WTC11 (cell line): ENCODE measurements at regions not wholly inside any gene's neighbourhood (a gene's known extent, or its start where the extent isn't known, plus 50 kb on each side); places are given as distances from the start of the nearest gene placed in this dataset.

Experiments
- ATAC-seq: fragments of 200-7000 bp; cut with Tn5 transposase; 2 replicates; pipeline ENCODE4 v1.10.0; 2021; ENCODE audit warnings: mild to moderate bottlenecking, moderate library complexity
- CTCF ChIA-PET: fragments of 300-600 bp; sonication (Branson Sonifier 250); formaldehyde crosslinking; loops from one replicate; lab custom pipeline; 2021; ENCODE audit warnings: antibody characterized with exemption; lab: Charles Lee
- POLR2A ChIA-PET: fragments of 350-600 bp; sonication (Branson Sonifier 250); formaldehyde crosslinking; loops from one replicate; lab custom pipeline; 2021; ENCODE audit warnings: antibody characterized with exemption; lab: Charles Lee
- DNase-seq: peaks from one replicate; pipeline ENCODE4 v3.0.0; 2021; ENCODE audit warnings: low spot score
- H3K27ac Mint-ChIP-seq: 2 replicates; pipeline ENCODE4 v1.8.0; 2021; ENCODE audit warnings: mixed read lengths
- H3K27me3 Mint-ChIP-seq: 2 replicates; pipeline ENCODE4 v1.8.0; 2021; ENCODE audit warnings: low read depth, mild to moderate bottlenecking, moderate library complexity, mixed read lengths
- H3K36me3 Mint-ChIP-seq: 2 replicates; pipeline ENCODE4 v1.8.0; 2021; ENCODE audit warnings: mixed read lengths
- H3K4me1 Mint-ChIP-seq: 2 replicates; pipeline ENCODE4 v1.8.0; 2022; ENCODE audit warnings: mixed read lengths
- H3K4me3 Mint-ChIP-seq: 2 replicates; pipeline ENCODE4 v1.8.0; 2021; ENCODE audit warnings: mild to moderate bottlenecking, moderate library complexity, mixed read lengths
- H3K9me3 Mint-ChIP-seq: 2 replicates; pipeline ENCODE4 v1.8.0; 2021; ENCODE audit warnings: mixed read lengths
- ATF2 ChIP-seq: sonication (generic); formaldehyde crosslinking; IDR thresholded peaks from 2 replicates; pipeline ENCODE4 v1.8.1; 2022; ENCODE audit warnings: low read depth, missing genetic modification reagents, borderline replicate concordance
- CREM ChIP-seq: sonication (generic); formaldehyde crosslinking; IDR thresholded peaks from 2 replicates; pipeline ENCODE4 v1.8.1; 2022; ENCODE audit warnings: mild to moderate bottlenecking, missing genetic modification reagents, moderate library complexity
- E2F5 ChIP-seq: sonication (generic); formaldehyde crosslinking; IDR thresholded peaks from 2 replicates; pipeline ENCODE4 v1.8.1; 2022; ENCODE audit warnings: mild to moderate bottlenecking, moderate library complexity, missing genetic modification reagents
- GABPB1 ChIP-seq: sonication (generic); formaldehyde crosslinking; IDR thresholded peaks from 2 replicates; pipeline ENCODE4 v1.8.1; 2023; ENCODE audit warnings: mild to moderate bottlenecking, missing genetic modification reagents
- GRHL2 ChIP-seq: fragments of 250-450 bp; sonication (Bioruptor Pico); IDR thresholded peaks from 2 replicates; pipeline ENCODE4 v1.8.0; 2022; ENCODE audit warnings: mild to moderate bottlenecking, moderate library complexity; ENCODE audit not compliant: insufficient replicate concordance, severe bottlenecking
- GTF2I ChIP-seq: fragments of 250-450 bp; sonication (Bioruptor Pico); conservative IDR thresholded peaks from 2 replicates; pipeline ENCODE4 v1.4.0; 2021; ENCODE audit warnings: mild to moderate bottlenecking
- IRF2 ChIP-seq: sonication (generic); formaldehyde crosslinking; IDR thresholded peaks from 2 replicates; pipeline ENCODE4 v1.8.0; 2022; ENCODE audit warnings: low read depth, missing genetic modification reagents, borderline replicate concordance
- NR1H2 ChIP-seq: sonication (generic); formaldehyde crosslinking; IDR thresholded peaks from 2 replicates; pipeline ENCODE4 v1.9.0; 2021; ENCODE audit warnings: mild to moderate bottlenecking, moderate library complexity, missing genetic modification reagents
- NR2C2 ChIP-seq: sonication (generic); formaldehyde crosslinking; IDR thresholded peaks from 2 replicates; pipeline ENCODE4 v1.8.0; 2022; ENCODE audit warnings: mild to moderate bottlenecking, missing genetic modification reagents
- PRRX2 ChIP-seq: fragments of 250-450 bp; sonication (Bioruptor Pico); IDR thresholded peaks from 2 replicates; pipeline ENCODE4 v1.8.0; 2021; ENCODE audit warnings: mild to moderate bottlenecking
- SMAD4 ChIP-seq: sonication (generic); formaldehyde crosslinking; IDR thresholded peaks from 2 replicates; pipeline ENCODE4 v1.8.0; 2022; ENCODE audit warnings: mild to moderate bottlenecking, missing genetic modification reagents
- TEAD1 ChIP-seq: sonication (generic); formaldehyde crosslinking; IDR thresholded peaks from 2 replicates; pipeline ENCODE4 v1.8.0; 2022; ENCODE audit warnings: mild to moderate bottlenecking, missing genetic modification reagents
- ZNF671 ChIP-seq: fragments of 250-450 bp; sonication (Bioruptor Pico); IDR thresholded peaks from 2 replicates; pipeline ENCODE4 v1.8.0; 2021; ENCODE audit warnings: mild to moderate bottlenecking
- TF ChIP-seq, protein P1 (sequence below): fragments of 250-450 bp; sonication (Bioruptor Pico); IDR thresholded peaks from 2 replicates; pipeline ENCODE4 v1.9.0; 2021; ENCODE audit warnings: mild to moderate bottlenecking
- TF ChIP-seq, protein P2 (sequence below): fragments of 250-450 bp; sonication (Bioruptor Pico); IDR thresholded peaks from 2 replicates; pipeline ENCODE4 v2.1.2; 2022; ENCODE audit warnings: mild to moderate bottlenecking, moderate library complexity
- TF ChIP-seq, protein P3 (sequence below): sonication (generic); formaldehyde crosslinking; IDR thresholded peaks from 2 replicates; pipeline ENCODE4 v1.8.0; 2022; ENCODE audit warnings: mild to moderate bottlenecking, missing genetic modification reagents
- TF ChIP-seq, protein P4 (sequence below): sonication (generic); formaldehyde crosslinking; IDR thresholded peaks from 2 replicates; pipeline ENCODE4 v1.8.1; 2023; ENCODE audit warnings: mild to moderate bottlenecking, moderate library complexity, missing genetic modification reagents

DNA sequence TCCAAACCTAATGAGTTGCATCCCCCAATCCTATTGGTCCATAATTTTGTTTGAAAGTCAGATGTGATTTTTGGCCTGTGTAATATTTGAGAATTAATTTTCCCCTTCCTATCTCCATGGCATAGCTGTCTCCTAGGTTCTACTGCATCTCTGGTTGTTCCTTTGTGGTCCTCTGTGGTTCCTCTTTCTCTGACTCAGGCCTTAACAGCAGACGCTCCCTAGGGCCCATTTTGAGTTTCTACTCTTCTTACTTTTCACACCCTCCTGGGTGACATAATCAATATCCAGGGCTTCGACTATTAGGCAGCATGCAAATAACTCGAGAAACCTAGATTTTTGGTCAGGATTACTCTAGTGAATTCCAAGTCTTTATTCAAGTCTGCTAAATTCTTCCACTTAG, 160.7 kb downstream of the RFC3 start (continued):
- TF ChIP-seq, protein P1, sequence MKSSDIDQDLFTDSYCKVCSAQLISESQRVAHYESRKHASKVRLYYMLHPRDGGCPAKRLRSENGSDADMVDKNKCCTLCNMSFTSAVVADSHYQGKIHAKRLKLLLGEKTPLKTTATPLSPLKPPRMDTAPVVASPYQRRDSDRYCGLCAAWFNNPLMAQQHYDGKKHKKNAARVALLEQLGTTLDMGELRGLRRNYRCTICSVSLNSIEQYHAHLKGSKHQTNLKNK (CRISPR knock-in tag), result no peak
- TF ChIP-seq ZNF671 (CRISPR knock-in tag), result no peak
- no peak for TF ChIP-seq ATF2 (CRISPR knock-in tag)
- TF ChIP-seq IRF2 (CRISPR knock-in tag), result no peak
- TF ChIP-seq, protein P2, sequence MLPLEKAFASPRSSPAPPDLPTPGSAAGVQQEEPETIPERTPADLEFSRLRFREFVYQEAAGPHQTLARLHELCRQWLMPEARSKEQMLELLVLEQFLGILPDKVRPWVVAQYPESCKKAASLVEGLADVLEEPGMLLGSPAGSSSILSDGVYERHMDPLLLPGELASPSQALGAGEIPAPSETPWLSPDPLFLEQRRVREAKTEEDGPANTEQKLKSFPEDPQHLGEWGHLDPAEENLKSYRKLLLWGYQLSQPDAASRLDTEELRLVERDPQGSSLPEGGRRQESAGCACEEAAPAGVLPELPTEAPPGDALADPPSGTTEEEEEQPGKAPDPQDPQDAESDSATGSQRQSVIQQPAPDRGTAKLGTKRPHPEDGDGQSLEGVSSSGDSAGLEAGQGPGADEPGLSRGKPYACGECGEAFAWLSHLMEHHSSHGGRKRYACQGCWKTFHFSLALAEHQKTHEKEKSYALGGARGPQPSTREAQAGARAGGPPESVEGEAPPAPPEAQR (CRISPR knock-in tag), result no peak
- TF ChIP-seq TEAD1 (CRISPR knock-in tag), result no peak

DNA sequence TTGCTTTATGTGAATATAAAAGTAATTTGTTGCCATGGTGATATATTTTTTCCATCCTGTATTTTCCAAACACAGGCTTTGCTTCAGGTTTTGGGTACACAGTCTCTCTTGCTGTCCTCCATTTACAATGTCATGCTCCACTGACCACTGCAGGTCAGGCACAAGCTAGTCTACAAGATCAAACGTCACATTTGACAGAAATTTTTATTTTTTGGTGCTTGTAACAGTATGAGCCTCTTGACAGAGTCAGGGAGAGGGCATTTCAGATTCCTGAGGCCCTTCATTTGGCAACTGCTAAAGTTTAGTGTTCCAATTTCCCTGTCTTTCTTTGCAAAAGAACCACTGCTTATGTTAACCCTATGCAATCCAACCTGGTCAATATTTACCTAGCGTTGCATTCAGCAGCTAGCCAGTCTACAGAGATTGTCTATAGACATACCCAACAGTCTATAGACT, 175.0 kb downstream of the RFC3 start:
- Mint-ChIP-seq H3K36me3 (no peaks in the 10 kb centered on the region), H3K27ac (no peak overlapping the region), H3K9me3 (no peaks in the 10 kb centered on the region), H3K4me3 (no peak overlapping the region), H3K27me3 (no peaks in the 10 kb centered on the region), H3K4me1 (peaks cover 3% of the 10 kb centered on the region; the same call in 1 of the 2 replicates)
- ATAC-seq (no peak), DNase-seq (no peak)
- POLR2A ChIA-PET, result no interaction called here
- peak; percentile 14; the same call in 1 of the 2 replicates for TF ChIP-seq GABPB1 (CRISPR knock-in tag)
- no peak for TF ChIP-seq E2F5 (CRISPR knock-in tag)
- TF ChIP-seq, protein P3, sequence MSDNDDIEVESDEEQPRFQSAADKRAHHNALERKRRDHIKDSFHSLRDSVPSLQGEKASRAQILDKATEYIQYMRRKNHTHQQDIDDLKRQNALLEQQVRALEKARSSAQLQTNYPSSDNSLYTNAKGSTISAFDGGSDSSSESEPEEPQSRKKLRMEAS (CRISPR knock-in tag), result no peak
- TF ChIP-seq, protein P4, sequence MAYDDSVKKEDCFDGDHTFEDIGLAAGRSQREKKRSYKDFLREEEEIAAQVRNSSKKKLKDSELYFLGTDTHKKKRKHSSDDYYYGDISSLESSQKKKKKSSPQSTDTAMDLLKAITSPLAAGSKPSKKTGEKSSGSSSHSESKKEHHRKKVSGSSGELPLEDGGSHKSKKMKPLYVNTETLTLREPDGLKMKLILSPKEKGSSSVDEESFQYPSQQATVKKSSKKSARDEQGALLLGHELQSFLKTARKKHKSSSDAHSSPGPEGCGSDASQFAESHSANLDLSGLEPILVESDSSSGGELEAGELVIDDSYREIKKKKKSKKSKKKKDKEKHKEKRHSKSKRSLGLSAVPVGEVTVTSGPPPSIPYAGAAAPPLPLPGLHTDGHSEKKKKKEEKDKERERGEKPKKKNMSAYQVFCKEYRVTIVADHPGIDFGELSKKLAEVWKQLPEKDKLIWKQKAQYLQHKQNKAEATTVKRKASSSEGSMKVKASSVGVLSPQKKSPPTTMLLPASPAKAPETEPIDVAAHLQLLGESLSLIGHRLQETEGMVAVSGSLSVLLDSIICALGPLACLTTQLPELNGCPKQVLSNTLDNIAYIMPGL (CRISPR knock-in tag), result no peak
- no peak for TF ChIP-seq GTF2I (CRISPR knock-in tag)
- CTCF ChIA-PET, result no interaction called here

DNA sequence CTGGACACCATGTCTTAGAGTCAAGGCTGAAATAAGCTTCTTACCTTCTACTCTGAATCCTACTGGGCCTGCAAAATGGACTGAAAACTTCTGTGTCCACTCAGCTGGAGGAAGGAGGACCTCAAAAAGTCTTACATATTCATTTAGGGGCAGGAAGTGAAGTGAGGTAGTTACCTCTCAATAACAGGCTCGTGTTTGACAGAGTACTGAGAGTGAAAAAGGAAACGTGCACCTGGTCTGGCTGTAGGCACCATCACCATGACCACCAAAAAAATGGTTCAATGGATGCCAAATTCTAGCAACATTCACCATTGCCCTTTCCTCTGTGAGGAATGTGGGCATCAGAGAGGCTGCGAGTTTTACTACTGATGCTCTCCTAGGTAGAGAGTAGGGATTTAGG, 176.2 kb downstream of the RFC3 start:
- Mint-ChIP-seq H3K36me3 (no peaks in the 10 kb centered on the region), H3K27me3 (no peaks in the 10 kb centered on the region), H3K27ac (no peak overlapping the region), H3K9me3 (no peaks in the 10 kb centered on the region), H3K4me3 (no peak overlapping the region), H3K4me1 (peaks cover 3% of the 10 kb centered on the region; the same call in 1 of the 2 replicates)
- TF ChIP-seq, protein P4 (CRISPR knock-in tag), result no peak
- TF ChIP-seq CREM (CRISPR knock-in tag), result no peak
- no peak for TF ChIP-seq NR1H2
- TF ChIP-seq NR2C2 (CRISPR knock-in tag), result no peak
- TF ChIP-seq SMAD4 (CRISPR knock-in tag), result no peak
- TF ChIP-seq, protein P3 (CRISPR knock-in tag), result no peak
- no peak for TF ChIP-seq PRRX2 (CRISPR knock-in tag)
- TF ChIP-seq IRF2 (CRISPR knock-in tag), result no peak
- TF ChIP-seq GRHL2, result no peak
- ChIA-PET CTCF (no interaction called here), POLR2A (no interaction called here)
- no peak for ATAC-seq
- no peak for DNase-seq
